ENCODE measurements at regions not wholly inside any gene's neighbourhood (a gene's known extent, or its start where the extent isn't known, plus 50 kb on each side); places are given as distances from the start of the nearest gene placed in this dataset.

DNA sequence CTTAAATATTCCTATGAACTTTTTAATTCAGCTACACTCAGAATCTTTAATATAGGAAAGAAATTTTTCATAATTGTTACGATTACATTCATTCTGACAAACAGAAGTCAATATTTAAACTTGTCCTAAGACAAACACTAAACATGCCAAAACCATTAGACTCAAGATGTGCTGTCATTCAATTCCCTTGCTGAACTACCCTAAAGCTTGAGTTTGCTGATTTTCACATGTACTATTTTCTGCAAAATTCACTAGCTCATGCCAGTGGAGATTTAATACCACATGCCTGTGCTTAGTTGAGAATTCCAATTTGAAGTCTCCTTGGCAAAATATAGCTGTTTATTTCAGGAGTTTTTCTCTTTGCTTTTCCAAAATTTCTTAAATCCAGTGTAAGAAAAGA lies 448.0 kb downstream of the COL12A1 start:
- Histone ChIP-seq H3K9me3 (no peaks in the 10 kb centered on the region), H3K27ac (no peak overlapping the region), H3K4me1 (peaks cover 0 to 3% (median 0%) of the 10 kb centered on the region in 3 donors), H3K4me3 (no peak overlapping the region), H3K27me3 (no peaks in the 10 kb centered on the region), H3K36me3 (no peaks in the 10 kb centered on the region)
- TF ChIP-seq CTCF (IDR thresholded peaks at IDR 0.05) (no peak), POLR2A (IDR thresholded peaks at IDR 0.05) (no peak)
- DNase-seq: no peak
- 32 to 48% methylated on average over 1 of the region's 1 CpG for WGBS, 2 donors
- intact Hi-C loops (cut with DNase I): no loop called here

DNA sequence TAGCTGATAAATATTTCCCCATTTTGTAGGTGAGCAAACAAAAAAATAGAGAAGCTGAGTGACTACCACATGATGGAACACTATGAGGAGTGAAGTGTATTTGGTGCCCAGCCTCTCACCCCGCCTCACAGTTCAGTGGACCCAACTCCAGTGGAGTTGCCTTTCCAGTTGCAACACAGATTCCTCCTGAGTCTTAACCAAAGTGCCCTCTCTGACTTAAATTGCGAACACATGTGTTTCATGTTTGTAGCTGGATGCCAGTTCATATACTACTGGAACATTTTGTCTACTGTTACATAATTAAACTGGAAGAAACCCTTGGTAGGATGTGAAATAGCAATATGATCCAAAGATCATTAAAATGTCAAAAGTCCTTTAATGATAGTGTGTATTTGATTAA lies 448.9 kb downstream of the COL12A1 start:
- intact Hi-C loops (cut with DNase I): no loop called here

DNA sequence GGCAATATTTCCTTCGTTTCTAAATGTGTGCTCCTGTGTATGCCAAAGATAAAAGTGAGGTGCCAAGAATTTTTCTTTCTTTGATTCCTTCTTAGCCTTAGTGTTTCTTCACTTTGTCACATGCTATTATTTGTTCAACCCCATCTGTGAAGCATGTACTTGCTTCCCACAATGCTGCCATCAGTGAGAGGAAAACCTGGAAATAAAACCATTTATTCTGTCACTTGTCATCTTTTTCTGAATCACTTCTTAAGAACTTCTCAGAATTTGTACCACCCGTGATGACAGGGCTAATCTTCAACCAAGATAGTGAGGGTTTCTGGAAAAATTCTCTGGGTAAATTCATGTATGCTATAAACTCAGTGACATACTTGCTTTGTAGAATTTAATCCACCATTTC lies 450.1 kb downstream of the COL12A1 start:
- H3K9me3 ChIP-seq: no peaks in the 10 kb centered on the region
- no peak overlapping the region for H3K4me3 ChIP-seq
- no peak overlapping the region for H3K27ac ChIP-seq
- 48 to 52% methylated on average over 2 of the region's 2 CpGs for WGBS, 2 donors
- no peaks in the 10 kb centered on the region for H3K27me3 ChIP-seq
- intact Hi-C loops (cut with DNase I): no loop called here
- peaks cover 0 to 3% (median 0%) of the 10 kb centered on the region in 3 donors for H3K4me1 ChIP-seq
- H3K36me3 ChIP-seq: no peaks in the 10 kb centered on the region
- no peak for DNase-seq
- TF ChIP-seq CTCF (IDR thresholded peaks at IDR 0.05): no peak
- no peak for TF ChIP-seq POLR2A (IDR thresholded peaks at IDR 0.05)

More for the DNA sequence above, 448.9 kb downstream of the COL12A1 start:
- Histone ChIP-seq H3K27ac (no peak overlapping the region), H3K27me3 (no peaks in the 10 kb centered on the region), H3K4me1 (peaks cover 0 to 3% (median 0%) of the 10 kb centered on the region in 3 donors), H3K4me3 (no peak overlapping the region), H3K36me3 (no peaks in the 10 kb centered on the region), H3K9me3 (no peaks in the 10 kb centered on the region)
- TF ChIP-seq CTCF (IDR thresholded peaks at IDR 0.05): no peak
- no peak for TF ChIP-seq POLR2A (IDR thresholded peaks at IDR 0.05)
- DNase-seq: no peak
- 80 to 90% methylated on average over 2 of the region's 2 CpGs for WGBS, 2 donors

DNA sequence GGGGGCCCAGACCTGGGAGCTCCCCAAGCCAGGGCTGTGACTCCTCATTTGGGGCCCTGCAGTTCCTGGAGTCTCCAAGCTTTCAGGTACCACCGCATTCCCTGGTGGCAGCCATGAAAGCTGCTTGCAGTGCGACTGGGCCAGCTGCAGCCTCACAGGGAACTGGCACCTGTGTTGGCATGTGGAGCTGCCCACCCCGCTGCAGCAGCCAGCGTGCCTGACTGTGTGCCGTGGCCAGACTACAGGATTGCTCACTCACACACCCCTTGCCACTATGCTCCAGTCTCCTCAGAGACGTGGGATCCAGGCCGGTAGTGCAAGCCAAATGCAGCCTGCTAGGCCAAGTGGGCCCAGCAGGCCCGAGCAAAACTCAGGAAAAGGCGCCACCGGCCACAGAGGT lies 450.7 kb downstream of the COL12A1 start:
- intact Hi-C loops (cut with DNase I): no loop called here
- 96 to 98% methylated on average over 5 to 8 of the region's 10 CpGs for WGBS, 2 donors

More for the DNA sequence above, 450.7 kb downstream of the COL12A1 start:
- no peak overlapping the region for H3K27ac ChIP-seq
- H3K4me3 ChIP-seq: no peak overlapping the region
- no peak for DNase-seq
- TF ChIP-seq CTCF (IDR thresholded peaks at IDR 0.05) (no peak), POLR2A (IDR thresholded peaks at IDR 0.05) (no peak)
- H3K27me3 ChIP-seq: no peaks in the 10 kb centered on the region
- no peaks in the 10 kb centered on the region for H3K36me3 ChIP-seq
- H3K4me1 ChIP-seq: peaks cover 0 to 3% (median 0%) of the 10 kb centered on the region in 3 donors
- no peaks in the 10 kb centered on the region for H3K9me3 ChIP-seq
